Endothelial cell of umbilical vein (primary cell): ENCODE measurements at regions not wholly inside any gene's neighbourhood (a gene's known extent, or its start where the extent isn't known, plus 50 kb on each side); places are given as distances from the start of the nearest gene placed in this dataset.

Experiments used
- EZH2 ChIP-seq: IDR thresholded peaks from 2 replicates; pipeline ENCODE4 v1.6.1; 2012; ENCODE audit warnings: borderline replicate concordance, low read depth, mild to moderate bottlenecking, moderate library complexity, low read length, inconsistent platforms; ENCODE audit not compliant: severe bottlenecking
- JUN ChIP-seq: IDR thresholded peaks from 2 replicates; pipeline ENCODE4 v1.6.1; 2011; ENCODE audit warnings: borderline replicate concordance, low read depth; ENCODE audit not compliant: insufficient read length, insufficient read depth
- POLR2A ChIP-seq: IDR thresholded peaks from 2 replicates; pipeline ENCODE4 v1.6.1; 2012; ENCODE audit warnings: low read depth, mild to moderate bottlenecking, control low read depth, low read length
- POLR2AphosphoS5 ChIP-seq: IDR thresholded peaks from 2 replicates; pipeline ENCODE4 v1.6.1; 2012; ENCODE audit warnings: low read depth, mild to moderate bottlenecking, control low read depth, low read length, moderate library complexity; ENCODE audit not compliant: insufficient read depth
- TF ChIP-seq, protein P1 (sequence below), 2 donors: IDR thresholded peaks; 1 replicate in 1 of 2; 2 replicates in 1 of 2; pipeline ENCODE4 v1.5.1; 2011; ENCODE audit warnings: low read length in 2 of 2, mild to moderate bottlenecking in 2 of 2, moderate library complexity in 2 of 2, control low read depth in 1 of 2, inconsistent platforms in 1 of 2, low read depth in 1 of 2; ENCODE audit not compliant: insufficient read depth in 1 of 2; ENCODE audit errors: extremely low read depth in 1 of 2
- TF ChIP-seq, protein P2 (sequence below): IDR thresholded peaks from 2 replicates; pipeline ENCODE4 v1.6.1; 2011; ENCODE audit not compliant: insufficient read depth, insufficient read length

DNA sequence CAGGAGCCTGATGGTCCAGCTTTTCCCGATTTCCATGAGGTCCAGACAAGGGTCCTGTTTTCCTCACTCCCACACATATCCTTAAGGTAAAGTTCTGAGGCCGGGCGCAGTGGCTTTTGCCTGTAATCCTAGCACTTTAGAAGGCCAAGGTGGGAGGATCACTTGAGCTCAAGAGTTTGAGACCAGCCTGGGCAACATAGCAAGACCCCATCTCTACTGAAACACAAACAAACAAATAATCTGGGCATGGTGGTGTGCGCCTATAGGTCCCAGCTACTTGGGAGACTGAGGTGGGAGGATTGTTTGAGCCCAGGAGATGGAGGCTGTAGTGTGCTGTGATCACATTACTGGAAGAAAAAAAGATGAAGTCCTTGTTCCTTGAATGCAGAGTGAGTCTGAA, 53.2 kb upstream of the IYD start:
- TF ChIP-seq POLR2A (no peak), POLR2AphosphoS5 (no peak), EZH2 (no peak), JUN (no peak)
- TF ChIP-seq, protein P1, sequence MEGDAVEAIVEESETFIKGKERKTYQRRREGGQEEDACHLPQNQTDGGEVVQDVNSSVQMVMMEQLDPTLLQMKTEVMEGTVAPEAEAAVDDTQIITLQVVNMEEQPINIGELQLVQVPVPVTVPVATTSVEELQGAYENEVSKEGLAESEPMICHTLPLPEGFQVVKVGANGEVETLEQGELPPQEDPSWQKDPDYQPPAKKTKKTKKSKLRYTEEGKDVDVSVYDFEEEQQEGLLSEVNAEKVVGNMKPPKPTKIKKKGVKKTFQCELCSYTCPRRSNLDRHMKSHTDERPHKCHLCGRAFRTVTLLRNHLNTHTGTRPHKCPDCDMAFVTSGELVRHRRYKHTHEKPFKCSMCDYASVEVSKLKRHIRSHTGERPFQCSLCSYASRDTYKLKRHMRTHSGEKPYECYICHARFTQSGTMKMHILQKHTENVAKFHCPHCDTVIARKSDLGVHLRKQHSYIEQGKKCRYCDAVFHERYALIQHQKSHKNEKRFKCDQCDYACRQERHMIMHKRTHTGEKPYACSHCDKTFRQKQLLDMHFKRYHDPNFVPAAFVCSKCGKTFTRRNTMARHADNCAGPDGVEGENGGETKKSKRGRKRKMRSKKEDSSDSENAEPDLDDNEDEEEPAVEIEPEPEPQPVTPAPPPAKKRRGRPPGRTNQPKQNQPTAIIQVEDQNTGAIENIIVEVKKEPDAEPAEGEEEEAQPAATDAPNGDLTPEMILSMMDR (IDR thresholded peaks at IDR 0.05; ENCODE audit: extremely low read depth in 1 of 2, insufficient read depth in 1 of 2, low read depth in 1 of 2, low read length in 2 of 2): no peak
- TF ChIP-seq, protein P2, sequence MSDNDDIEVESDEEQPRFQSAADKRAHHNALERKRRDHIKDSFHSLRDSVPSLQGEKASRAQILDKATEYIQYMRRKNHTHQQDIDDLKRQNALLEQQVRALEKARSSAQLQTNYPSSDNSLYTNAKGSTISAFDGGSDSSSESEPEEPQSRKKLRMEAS: no peak
